ENCODE measurements at regions not wholly inside any gene's neighbourhood (a gene's known extent, or its start where the extent isn't known, plus 50 kb on each side); places are given as distances from the start of the nearest gene placed in this dataset.
"Not testable (repeated sequence)": the region's sequence is repeated elsewhere in the genome, so short reads cannot be mapped to it uniquely, and the experiment has no call there.

GRCh38 chr1:219070395-219070794 lies 103.3 kb upstream of the LYPLAL1 start:
- not testable (repeated sequence) for TF ChIP-seq CTCF (IDR thresholded peaks at IDR 0.05; ENCODE audit: low read length); EZH2 (optimal IDR thresholded peaks at IDR 0.05; ENCODE audit: low read depth, low read length)

All from MM.1S (cell line).